Nephron progenitor cell (in vitro differentiated cells): ENCODE measurements at regions not wholly inside any gene's neighbourhood (a gene's known extent, or its start where the extent isn't known, plus 50 kb on each side); places are given as distances from the start of the nearest gene placed in this dataset.

Experiments
- DNase-seq: peaks from one replicate; pipeline ENCODE4 v3.0.0; 2021
- H3K27ac Mint-ChIP-seq: 2 replicates; pipeline ENCODE4 v1.8.0; 2021; ENCODE audit warnings: mild to moderate bottlenecking, moderate library complexity, mixed read lengths
- H3K27me3 Mint-ChIP-seq: 2 replicates; pipeline ENCODE4 v1.8.0; 2021; ENCODE audit warnings: mild to moderate bottlenecking, low read depth, mixed read lengths; ENCODE audit not compliant: poor library complexity
- H3K36me3 Mint-ChIP-seq: 2 replicates; pipeline ENCODE4 v1.8.0; 2021; ENCODE audit warnings: low read depth, mixed read lengths
- H3K4me1 Mint-ChIP-seq: 2 replicates; pipeline ENCODE4 v1.8.0; 2021; ENCODE audit warnings: mixed read lengths
- H3K4me3 Mint-ChIP-seq: 2 replicates; pipeline ENCODE4 v1.8.0; 2021; ENCODE audit warnings: mild to moderate bottlenecking, moderate library complexity, mixed read lengths
- H3K9me3 Mint-ChIP-seq: 2 replicates; pipeline ENCODE4 v1.8.0; 2021; ENCODE audit warnings: mild to moderate bottlenecking, moderate library complexity, mixed read lengths
- CTCF ChIP-seq: fragments of 200-600 bp; sonication (generic); IDR thresholded peaks from 2 replicates; pipeline ENCODE4 v1.5.0; 2021; ENCODE audit warnings: antibody characterized with exemption

GRCh38 chr7:94061326-94061725 lies 57.2 kb upstream of the BET1 start:
- TF ChIP-seq CTCF, result no peak
- Mint-ChIP-seq H3K4me3 (peak overlapping the region; percentile 41), H3K9me3 (peaks cover 5% of the 10 kb centered on the region), H3K4me1 (peaks cover 87% of the 10 kb centered on the region), H3K27me3 (no peaks in the 10 kb centered on the region), H3K36me3 (peaks cover 7% of the 10 kb centered on the region), H3K27ac (peak overlapping the region; percentile 87)
- no peak for DNase-seq

- Mint-ChIP-seq H3K4me3 (peak overlapping the region; percentile 1), H3K36me3 (peaks cover 2% of the 10 kb centered on the region), H3K4me1 (peaks cover 79% of the 10 kb centered on the region), H3K9me3 (peaks cover 5% of the 10 kb centered on the region), H3K27me3 (no peaks in the 10 kb centered on the region), H3K27ac (peak overlapping the region; percentile 87)
- no peak for DNase-seq
- no peak for TF ChIP-seq CTCF
Measured at GRCh38 chr7:94062372-94062771, 58.2 kb upstream of the BET1 start.

- H3K4me3 Mint-ChIP-seq, result no peak overlapping the region
- no peak for TF ChIP-seq CTCF
- no peak overlapping the region for H3K27ac Mint-ChIP-seq
- no peaks in the 10 kb centered on the region for H3K36me3 Mint-ChIP-seq
- peaks cover 79% of the 10 kb centered on the region for H3K4me1 Mint-ChIP-seq
- no peak for DNase-seq
- no peaks in the 10 kb centered on the region for H3K27me3 Mint-ChIP-seq
- H3K9me3 Mint-ChIP-seq, result no peaks in the 10 kb centered on the region
Measured at GRCh38 chr7:94064541-94065191, 60.5 kb upstream of the BET1 start.

GRCh38 chr7:94067047-94067446 lies 62.9 kb upstream of the BET1 start:
- DNase-seq, result no peak
- H3K27me3 Mint-ChIP-seq, result no peaks in the 10 kb centered on the region
- no peaks in the 10 kb centered on the region for H3K36me3 Mint-ChIP-seq
- no peak overlapping the region for H3K4me3 Mint-ChIP-seq
- no peak for TF ChIP-seq CTCF
- no peaks in the 10 kb centered on the region for H3K9me3 Mint-ChIP-seq
- H3K4me1 Mint-ChIP-seq, result peaks cover 63% of the 10 kb centered on the region
- H3K27ac Mint-ChIP-seq, result no peak overlapping the region

- Mint-ChIP-seq H3K4me3 (no peak overlapping the region), H3K36me3 (no peaks in the 10 kb centered on the region), H3K27me3 (no peaks in the 10 kb centered on the region), H3K27ac (no peak overlapping the region), H3K9me3 (no peaks in the 10 kb centered on the region), H3K4me1 (peaks cover 59% of the 10 kb centered on the region)
- TF ChIP-seq CTCF, result no peak
- DNase-seq, result no peak
Measured at GRCh38 chr7:94067506-94067905, 63.4 kb upstream of the BET1 start.

- Mint-ChIP-seq H3K4me3 (no peak overlapping the region), H3K27ac (no peak overlapping the region), H3K4me1 (peaks cover 44% of the 10 kb centered on the region), H3K9me3 (no peaks in the 10 kb centered on the region), H3K27me3 (no peaks in the 10 kb centered on the region), H3K36me3 (no peaks in the 10 kb centered on the region)
- DNase-seq, result no peak
- TF ChIP-seq CTCF, result no peak
Measured at GRCh38 chr7:94069162-94069739, 65.1 kb upstream of the BET1 start.
